Natural killer cell (primary cell): ENCODE measurements at regions not wholly inside any gene's neighbourhood (a gene's known extent, or its start where the extent isn't known, plus 50 kb on each side); places are given as distances from the start of the nearest gene placed in this dataset.
"Not testable (repeated sequence)": the region's sequence is repeated elsewhere in the genome, so short reads cannot be mapped to it uniquely, and the experiment has no call there.

Source experiments
- ATAC-seq, 3 donors: fragments of 150-1000 bp in 2 of 3; fragments of 200-7000 bp in 1 of 3; cut with Tn5 transposase; 1 replicate in 1 of 3; 2 replicates in 2 of 3; pipeline ENCODE4 v1.10.0; 2021; ENCODE audit warnings: mild to moderate bottlenecking in 2 of 3, moderate library complexity in 2 of 3
- DNase-seq, 2 donors: peaks; one replicate each; pipeline versions ENCODE4 v3.0.0 to v3.0.0-alpha.2; 2013 to 2021; ENCODE audit warnings: mixed read lengths in 1 of 2
- H3K27ac ChIP-seq: one replicate; pipeline ENCODE4 v1.5.1; 2013; ENCODE audit warnings: mild to moderate bottlenecking, low read length
- H3K27me3 ChIP-seq: one replicate; pipeline ENCODE4 v1.6.1; 2013; ENCODE audit warnings: low read length; ENCODE audit not compliant: control insufficient read depth, insufficient read depth
- H3K36me3 ChIP-seq: one replicate; pipeline ENCODE4 v1.6.1; 2013; ENCODE audit warnings: low read length; ENCODE audit not compliant: control insufficient read depth, insufficient read depth
- H3K4me1 ChIP-seq: one replicate; pipeline ENCODE4 v1.6.1; 2013; ENCODE audit warnings: low read length; ENCODE audit not compliant: control insufficient read depth, insufficient read depth
- H3K4me3 ChIP-seq: one replicate; pipeline ENCODE4 v1.5.1; 2013; ENCODE audit warnings: low read length
- H3K9me3 ChIP-seq: one replicate; pipeline ENCODE4 v1.6.1; 2013; ENCODE audit warnings: low read length; ENCODE audit not compliant: control insufficient read depth, insufficient read depth
- H3K27ac Mint-ChIP-seq, 2 donors: one replicate each; pipeline ENCODE4 v1.8.0; 2022; ENCODE audit warnings: mild to moderate bottlenecking in 2 of 2, mixed read lengths in 2 of 2, moderate library complexity in 1 of 2
- H3K27me3 Mint-ChIP-seq, 2 donors: one replicate each; pipeline ENCODE4 v1.8.0; 2022; ENCODE audit warnings: low read depth in 2 of 2, mixed read lengths in 2 of 2
- H3K36me3 Mint-ChIP-seq: one replicate; pipeline ENCODE4 v1.8.0; 2022; ENCODE audit warnings: mixed read lengths
- H3K4me1 Mint-ChIP-seq, 2 donors: one replicate each; pipeline ENCODE4 v1.8.0; 2022; ENCODE audit warnings: mixed read lengths in 2 of 2
- H3K4me3 Mint-ChIP-seq: one replicate; pipeline ENCODE4 v1.8.0; 2022; ENCODE audit warnings: mild to moderate bottlenecking, moderate library complexity, mixed read lengths
- H3K9me3 Mint-ChIP-seq, 2 donors: one replicate each; pipeline ENCODE4 v1.8.0; 2022; ENCODE audit warnings: mixed read lengths in 2 of 2
- CTCF ChIP-seq: fragments of 200-600 bp; IDR thresholded peaks from one replicate; pipeline ENCODE4 v1.8.0; 2022; ENCODE audit warnings: antibody characterized with exemption
- WGBS: methylation state at CpG from one replicate; pipeline ENCODE4 v1.1.7; 2013; ENCODE audit warnings: missing lambda C conversion rate; ENCODE audit not compliant: insufficient coverage; 5-methylcytosine and 5-hydroxymethylcytosine counted together
- intact Hi-C: fragments of 100-400 bp; cut with micrococcal nuclease; formaldehyde crosslinking; loops from one replicate; pipeline ENCODE4 v1.14.2; 2022

- 77% methylated on average over 3 of the region's 3 CpGs for WGBS
- ATAC-seq (no peak), DNase-seq (no peak)
- no peaks in the 10 kb centered on the region for H3K27me3 Mint-ChIP-seq
- Histone ChIP-seq H3K4me1 (no peaks in the 10 kb centered on the region), H3K27me3 (no peaks in the 10 kb centered on the region), H3K27ac (no peak overlapping the region), H3K4me3 (no peak overlapping the region), H3K36me3 (no peaks in the 10 kb centered on the region), H3K9me3 (no peaks in the 10 kb centered on the region)
- TF ChIP-seq CTCF = no peak
- H3K4me3 Mint-ChIP-seq = no peak overlapping the region
- no peaks in the 10 kb centered on the region for H3K36me3 Mint-ChIP-seq
- H3K4me1 Mint-ChIP-seq = no peaks in the 10 kb centered on the region
- H3K9me3 Mint-ChIP-seq = no peaks in the 10 kb centered on the region
- intact Hi-C loops = no loop called here
- no peak overlapping the region for H3K27ac Mint-ChIP-seq
Observed at GRCh38 chr6:134389129-134389528, 71.2 kb upstream of the SGK1 start.

DNA sequence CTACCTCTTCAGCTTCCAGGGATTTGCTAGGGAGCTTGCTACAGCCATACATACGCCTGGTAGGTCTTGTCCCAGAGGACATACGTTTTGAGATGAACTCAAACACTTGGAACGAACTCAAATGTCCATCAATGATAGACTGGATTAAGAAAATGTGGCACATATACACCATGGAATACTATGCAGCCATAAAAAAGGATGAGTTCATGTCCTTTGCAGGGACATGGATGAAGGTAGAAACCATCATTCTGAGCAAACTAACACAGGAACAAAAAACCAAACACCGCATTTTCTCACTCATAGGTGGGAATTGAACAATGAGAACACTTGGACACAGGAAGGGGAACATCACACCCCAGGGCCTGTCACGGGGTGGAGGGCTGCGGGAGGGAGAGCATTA lies 68.6 kb upstream of the SGK1 start:
- H3K4me1 ChIP-seq, ATAC-seq, H3K9me3 Mint-ChIP-seq, DNase-seq, H3K4me3 ChIP-seq, intact Hi-C loops, H3K27ac Mint-ChIP-seq, H3K4me3 Mint-ChIP-seq, H3K4me1 Mint-ChIP-seq, H3K27me3 ChIP-seq, H3K27ac ChIP-seq, H3K36me3 Mint-ChIP-seq, H3K36me3 ChIP-seq, H3K27me3 Mint-ChIP-seq, H3K9me3 ChIP-seq: not testable (repeated sequence)
- 91% methylated on average over 6 of the region's 6 CpGs for WGBS

GRCh38 chr6:134381959-134382358 lies 64.0 kb upstream of the SGK1 start:
- no peaks in the 10 kb centered on the region for H3K27me3 Mint-ChIP-seq
- 97% methylated on average over 4 of the region's 5 CpGs for WGBS
- no peak for TF ChIP-seq CTCF
- intact Hi-C loops = no loop called here
- H3K4me3 ChIP-seq = no peak overlapping the region
- no peak for DNase-seq
- no peaks in the 10 kb centered on the region for H3K36me3 Mint-ChIP-seq
- no peaks in the 10 kb centered on the region for H3K27me3 ChIP-seq
- H3K27ac ChIP-seq = no peak overlapping the region
- no peak overlapping the region for H3K4me3 Mint-ChIP-seq
- no peaks in the 10 kb centered on the region for H3K9me3 ChIP-seq
- no peaks in the 10 kb centered on the region for H3K36me3 ChIP-seq
- ATAC-seq = no peak
- H3K9me3 Mint-ChIP-seq = no peaks in the 10 kb centered on the region
- no peak overlapping the region for H3K27ac Mint-ChIP-seq
- H3K4me1 ChIP-seq = no peaks in the 10 kb centered on the region
- H3K4me1 Mint-ChIP-seq = peaks cover 0 to under 1% of the 10 kb centered on the region in 2 donors

GRCh38 chr6:134379599-134379998 lies 61.7 kb upstream of the SGK1 start:
- H3K4me3 Mint-ChIP-seq = no peak overlapping the region
- H3K27ac Mint-ChIP-seq = no peak overlapping the region
- TF ChIP-seq CTCF = no peak
- H3K9me3 Mint-ChIP-seq = no peaks in the 10 kb centered on the region
- intact Hi-C loops = no loop called here
- H3K9me3 ChIP-seq = no peaks in the 10 kb centered on the region
- H3K27me3 ChIP-seq = no peaks in the 10 kb centered on the region
- H3K36me3 Mint-ChIP-seq = no peaks in the 10 kb centered on the region
- H3K36me3 ChIP-seq = no peaks in the 10 kb centered on the region
- H3K4me3 ChIP-seq = no peak overlapping the region
- no peaks in the 10 kb centered on the region for H3K27me3 Mint-ChIP-seq
- 83% methylated on average over 1 of the region's 1 CpG for WGBS
- peaks cover 0 to 4% of the 10 kb centered on the region in 2 donors for H3K4me1 Mint-ChIP-seq
- H3K27ac ChIP-seq = no peak overlapping the region
- no peaks in the 10 kb centered on the region for H3K4me1 ChIP-seq
- DNase-seq (no peak), ATAC-seq (no peak)
